ENCODE measurements at regions not wholly inside any gene's neighbourhood (a gene's known extent, or its start where the extent isn't known, plus 50 kb on each side); places are given as distances from the start of the nearest gene placed in this dataset.
"Not testable (repeated sequence)": the region's sequence is repeated elsewhere in the genome, so short reads cannot be mapped to it uniquely, and the experiment has no call there.

DNA sequence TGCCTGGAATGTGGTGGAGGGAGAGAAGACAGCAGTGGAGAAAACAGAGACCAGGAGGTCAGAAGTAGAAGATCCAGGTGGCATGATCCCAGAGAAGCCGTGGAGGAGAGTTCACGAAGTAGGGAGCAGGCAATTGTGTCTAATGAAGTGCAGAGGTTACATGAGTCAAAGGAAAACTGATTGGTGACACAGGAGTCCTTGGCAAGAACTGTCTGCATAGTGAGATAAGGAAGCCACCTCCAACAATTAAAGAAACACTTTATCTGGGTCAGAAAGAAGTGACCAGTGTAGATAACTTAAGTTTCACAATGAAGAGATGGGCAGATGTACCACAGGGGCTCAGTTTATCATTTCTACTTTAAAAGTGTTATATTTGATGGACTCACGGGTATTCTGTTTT lies 57.0 kb upstream of the PTH start:
- no peaks in the 10 kb centered on the region for H3K27me3 ChIP-seq (ENCODE audit: insufficient read depth, low read length)
- no peak for TF ChIP-seq EZH2 (IDR thresholded peaks at IDR 0.05; ENCODE audit: insufficient read depth, low read length)
- TF ChIP-seq, protein P1, sequence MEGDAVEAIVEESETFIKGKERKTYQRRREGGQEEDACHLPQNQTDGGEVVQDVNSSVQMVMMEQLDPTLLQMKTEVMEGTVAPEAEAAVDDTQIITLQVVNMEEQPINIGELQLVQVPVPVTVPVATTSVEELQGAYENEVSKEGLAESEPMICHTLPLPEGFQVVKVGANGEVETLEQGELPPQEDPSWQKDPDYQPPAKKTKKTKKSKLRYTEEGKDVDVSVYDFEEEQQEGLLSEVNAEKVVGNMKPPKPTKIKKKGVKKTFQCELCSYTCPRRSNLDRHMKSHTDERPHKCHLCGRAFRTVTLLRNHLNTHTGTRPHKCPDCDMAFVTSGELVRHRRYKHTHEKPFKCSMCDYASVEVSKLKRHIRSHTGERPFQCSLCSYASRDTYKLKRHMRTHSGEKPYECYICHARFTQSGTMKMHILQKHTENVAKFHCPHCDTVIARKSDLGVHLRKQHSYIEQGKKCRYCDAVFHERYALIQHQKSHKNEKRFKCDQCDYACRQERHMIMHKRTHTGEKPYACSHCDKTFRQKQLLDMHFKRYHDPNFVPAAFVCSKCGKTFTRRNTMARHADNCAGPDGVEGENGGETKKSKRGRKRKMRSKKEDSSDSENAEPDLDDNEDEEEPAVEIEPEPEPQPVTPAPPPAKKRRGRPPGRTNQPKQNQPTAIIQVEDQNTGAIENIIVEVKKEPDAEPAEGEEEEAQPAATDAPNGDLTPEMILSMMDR (IDR thresholded peaks at IDR 0.05; ENCODE audit: insufficient read depth, low read depth, low read length): no peak
- Mint-ChIP-seq H3K4me3 (ENCODE audit: unreplicated experiment) (no peak overlapping the region), H3K4me1 (ENCODE audit: low read depth, unreplicated experiment) (no peaks in the 10 kb centered on the region), H3K27me3 (ENCODE audit: low read depth, unreplicated experiment) (peaks cover 4% of the 10 kb centered on the region), H3K9me3 (ENCODE audit: unreplicated experiment) (peaks cover 16% of the 10 kb centered on the region), H3K27ac (ENCODE audit: unreplicated experiment) (no peak overlapping the region), H3K36me3 (ENCODE audit: low read depth, unreplicated experiment) (no peaks in the 10 kb centered on the region)
- no peak overlapping the region for H3K4me2 ChIP-seq (ENCODE audit: low read length)
- DNase-seq (ENCODE audit: low read depth) (no peak), FAIRE-seq (no peak)
- H2AFZ ChIP-seq (ENCODE audit: low read depth, low read length): no peak overlapping the region
- no peaks in the 10 kb centered on the region for H3K36me3 ChIP-seq (ENCODE audit: insufficient read depth, low read length)
- no peaks in the 10 kb centered on the region for H3K9me3 ChIP-seq (ENCODE audit: insufficient read depth, low read depth, low read length)
- H4K20me1 ChIP-seq (ENCODE audit: insufficient read depth, low read length): no peaks in the 10 kb centered on the region
- no peak overlapping the region for H3K27ac ChIP-seq (ENCODE audit: low read depth, low read length)
- no peaks in the 10 kb centered on the region for H3K79me2 ChIP-seq (ENCODE audit: insufficient read depth, low read length)
- H3K4me1 ChIP-seq (ENCODE audit: insufficient read depth, low read length): no peaks in the 10 kb centered on the region
- H3K9ac ChIP-seq (ENCODE audit: low read length): no peak overlapping the region
- no peak overlapping the region for H3K4me3 ChIP-seq (ENCODE audit: insufficient read depth, low read depth, low read length)

DNA sequence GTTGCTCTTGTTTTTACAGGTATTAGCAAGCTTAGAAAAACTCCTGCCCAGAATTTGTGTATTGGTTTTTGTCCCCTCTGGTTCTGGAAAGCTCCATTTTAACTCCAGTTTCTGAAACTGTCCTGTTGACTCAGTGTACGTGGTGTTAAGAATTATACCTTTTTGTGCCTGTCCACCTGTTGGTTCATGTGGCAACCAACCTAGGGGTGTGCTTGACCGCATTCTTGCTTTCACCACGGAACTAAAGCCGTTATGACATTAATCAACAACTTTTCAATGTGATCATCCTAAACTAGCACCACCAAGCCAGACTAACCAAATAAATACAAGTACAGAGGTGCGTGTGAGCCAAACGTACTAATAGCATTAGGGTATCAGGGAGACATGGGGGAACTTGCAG lies 56.0 kb upstream of the PTH start:
- H3K4me3 ChIP-seq (ENCODE audit: insufficient read depth, low read depth, low read length): no peak overlapping the region
- H3K36me3 ChIP-seq (ENCODE audit: insufficient read depth, low read length): no peaks in the 10 kb centered on the region
- peaks cover 19% of the 10 kb centered on the region for H3K9me3 Mint-ChIP-seq (ENCODE audit: unreplicated experiment)
- no peaks in the 10 kb centered on the region for H3K27me3 ChIP-seq (ENCODE audit: insufficient read depth, low read length)
- no peak overlapping the region for H3K27ac Mint-ChIP-seq (ENCODE audit: unreplicated experiment)
- no peak overlapping the region for H3K9ac ChIP-seq (ENCODE audit: low read length)
- H3K9me3 ChIP-seq (ENCODE audit: insufficient read depth, low read depth, low read length): no peaks in the 10 kb centered on the region
- H3K27ac ChIP-seq (ENCODE audit: low read depth, low read length): no peak overlapping the region
- no peaks in the 10 kb centered on the region for H3K4me1 Mint-ChIP-seq (ENCODE audit: low read depth, unreplicated experiment)
- H3K4me1 ChIP-seq (ENCODE audit: insufficient read depth, low read length): no peaks in the 10 kb centered on the region
- no peak overlapping the region for H3K4me3 Mint-ChIP-seq (ENCODE audit: unreplicated experiment)
- H3K36me3 Mint-ChIP-seq (ENCODE audit: low read depth, unreplicated experiment): no peaks in the 10 kb centered on the region
- TF ChIP-seq, protein P1 (IDR thresholded peaks at IDR 0.05; ENCODE audit: insufficient read depth, low read depth, low read length): no peak
- TF ChIP-seq EZH2 (IDR thresholded peaks at IDR 0.05; ENCODE audit: insufficient read depth, low read length): no peak
- no peaks in the 10 kb centered on the region for H3K79me2 ChIP-seq (ENCODE audit: insufficient read depth, low read length)
- FAIRE-seq: no peak
- no peak overlapping the region for H2AFZ ChIP-seq (ENCODE audit: low read depth, low read length)
- no peaks in the 10 kb centered on the region for H4K20me1 ChIP-seq (ENCODE audit: insufficient read depth, low read length)
- DNase-seq (ENCODE audit: low read depth): no peak
- peaks cover 4% of the 10 kb centered on the region for H3K27me3 Mint-ChIP-seq (ENCODE audit: low read depth, unreplicated experiment)
- no peak overlapping the region for H3K4me2 ChIP-seq (ENCODE audit: low read length)

DNA sequence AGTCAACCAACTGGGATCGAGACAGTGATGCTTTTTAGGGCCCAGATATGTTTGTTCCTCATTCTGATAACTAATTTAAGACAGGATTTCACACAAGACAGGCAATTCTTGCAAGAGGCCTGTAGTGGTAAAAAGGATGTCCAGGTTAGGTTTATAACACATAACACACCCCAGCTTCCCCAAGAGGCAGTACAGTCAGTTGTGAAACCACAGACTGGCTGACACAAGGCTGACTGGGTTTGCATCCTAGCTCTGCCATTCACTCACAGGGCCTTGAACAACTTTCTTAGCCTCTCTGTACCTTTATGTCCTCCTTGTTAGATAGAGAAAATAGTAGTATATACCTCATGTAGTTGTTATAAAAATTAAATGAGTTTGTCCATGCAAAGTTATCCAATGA lies 55.0 kb upstream of the PTH start:
- Histone ChIP-seq H3K27me3 (ENCODE audit: insufficient read depth, low read length) (no peaks in the 10 kb centered on the region), H3K4me2 (ENCODE audit: low read length) (no peak overlapping the region), H3K4me3 (ENCODE audit: insufficient read depth, low read depth, low read length) (no peak overlapping the region), H3K79me2 (ENCODE audit: insufficient read depth, low read length) (no peaks in the 10 kb centered on the region), H3K9ac (ENCODE audit: low read length) (no peak overlapping the region), H3K9me3 (ENCODE audit: insufficient read depth, low read depth, low read length) (no peaks in the 10 kb centered on the region), H3K27ac (ENCODE audit: low read depth, low read length) (no peak overlapping the region), H2AFZ (ENCODE audit: low read depth, low read length) (no peak overlapping the region), H4K20me1 (ENCODE audit: insufficient read depth, low read length) (no peaks in the 10 kb centered on the region), H3K4me1 (ENCODE audit: insufficient read depth, low read length) (no peaks in the 10 kb centered on the region), H3K36me3 (ENCODE audit: insufficient read depth, low read length) (no peaks in the 10 kb centered on the region)
- FAIRE-seq (no peak), DNase-seq (ENCODE audit: low read depth) (no peak)
- Mint-ChIP-seq H3K4me3 (ENCODE audit: unreplicated experiment) (no peak overlapping the region), H3K4me1 (ENCODE audit: low read depth, unreplicated experiment) (no peaks in the 10 kb centered on the region), H3K27ac (ENCODE audit: unreplicated experiment) (no peak overlapping the region), H3K27me3 (ENCODE audit: low read depth, unreplicated experiment) (peaks cover 4% of the 10 kb centered on the region), H3K9me3 (ENCODE audit: unreplicated experiment) (peaks cover 24% of the 10 kb centered on the region), H3K36me3 (ENCODE audit: low read depth, unreplicated experiment) (no peaks in the 10 kb centered on the region)
- TF ChIP-seq, protein P1 (IDR thresholded peaks at IDR 0.05; ENCODE audit: insufficient read depth, low read depth, low read length): no peak
- TF ChIP-seq EZH2 (IDR thresholded peaks at IDR 0.05; ENCODE audit: insufficient read depth, low read length): no peak

DNA sequence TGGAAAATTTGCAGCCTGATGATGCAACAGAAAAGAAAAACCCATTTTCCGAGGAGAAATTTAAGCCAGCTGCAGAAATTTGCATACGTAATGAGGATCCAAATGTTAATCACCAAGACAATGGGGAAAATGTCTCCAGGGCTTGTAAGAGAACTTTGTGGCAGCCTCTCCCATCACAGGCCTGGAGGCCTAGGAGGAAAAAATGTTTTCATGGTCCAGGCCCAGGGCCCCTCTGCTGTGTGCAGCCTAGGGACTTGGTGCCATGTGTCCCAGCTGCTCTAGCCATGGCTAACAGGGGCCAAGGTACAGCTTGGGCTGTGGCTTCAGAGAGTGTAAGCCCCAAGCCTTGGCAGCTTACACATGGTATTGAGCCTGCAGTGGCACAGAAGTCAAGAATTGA lies 50.3 kb upstream of the PTH start:
- FAIRE-seq; H3K4me2 ChIP-seq (ENCODE audit: low read length); H3K27me3 Mint-ChIP-seq (ENCODE audit: low read depth, unreplicated experiment); H3K36me3 ChIP-seq (ENCODE audit: insufficient read depth, low read length); H3K79me2 ChIP-seq (ENCODE audit: insufficient read depth, low read length); H3K4me3 ChIP-seq (ENCODE audit: insufficient read depth, low read depth, low read length); H3K27ac ChIP-seq (ENCODE audit: low read depth, low read length); H3K4me1 Mint-ChIP-seq (ENCODE audit: low read depth, unreplicated experiment); H3K36me3 Mint-ChIP-seq (ENCODE audit: low read depth, unreplicated experiment); H3K27me3 ChIP-seq (ENCODE audit: insufficient read depth, low read length); H3K4me3 Mint-ChIP-seq (ENCODE audit: unreplicated experiment); H4K20me1 ChIP-seq (ENCODE audit: insufficient read depth, low read length); H3K9ac ChIP-seq (ENCODE audit: low read length); H2AFZ ChIP-seq (ENCODE audit: low read depth, low read length); DNase-seq (ENCODE audit: low read depth); H3K9me3 ChIP-seq (ENCODE audit: insufficient read depth, low read depth, low read length); H3K27ac Mint-ChIP-seq (ENCODE audit: unreplicated experiment); H3K4me1 ChIP-seq (ENCODE audit: insufficient read depth, low read length): not testable (repeated sequence)
- H3K9me3 Mint-ChIP-seq (ENCODE audit: unreplicated experiment): peaks cover 20% of the 10 kb centered on the region

Measured in astrocyte (in vitro differentiated cells and primary cell).